ENCODE measurements at regions not wholly inside any gene's neighbourhood (a gene's known extent, or its start where the extent isn't known, plus 50 kb on each side); places are given as distances from the start of the nearest gene placed in this dataset.

DNA sequence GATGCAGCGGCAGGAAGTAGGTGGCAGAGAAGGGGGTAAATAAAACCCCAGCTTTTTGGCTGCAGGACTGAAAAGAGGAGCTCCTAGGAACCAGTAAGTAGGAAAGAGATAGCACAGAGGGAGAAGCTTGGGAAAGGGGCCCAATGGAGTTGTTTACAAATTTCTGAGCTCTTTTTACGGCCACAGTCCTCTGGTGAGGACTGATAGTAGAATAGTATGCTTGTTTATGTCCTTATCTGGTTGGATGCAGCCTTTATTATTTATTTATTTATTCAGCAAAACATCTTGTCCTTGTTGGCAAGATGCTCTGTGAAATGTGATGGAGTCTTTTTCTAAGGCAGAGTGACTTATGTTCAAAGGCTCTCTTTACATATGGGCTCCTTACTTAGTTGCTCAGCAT lies 119.7 kb upstream of the AHI1 start:
- no peak for DNase-seq (ENCODE audit: low read depth in 1 of 2, low spot score in 1 of 2)
- H3K4me3 ChIP-seq (replicated peaks; ENCODE audit: insufficient read depth, low read length): no peak overlapping the region
- H3K27me3 ChIP-seq (ENCODE audit: insufficient read depth, poor library complexity, severe bottlenecking): no peaks in the 10 kb centered on the region
- TF ChIP-seq SPI1 (IDR thresholded peaks at IDR 0.05; ENCODE audit: borderline replicate concordance, low read depth) (no peak), POLR2AphosphoS5 (IDR thresholded peaks at IDR 0.05; ENCODE audit: low read depth) (no peak), GABPA (IDR thresholded peaks at IDR 0.05; ENCODE audit: low read depth) (no peak)
- TF ChIP-seq, protein P1, sequence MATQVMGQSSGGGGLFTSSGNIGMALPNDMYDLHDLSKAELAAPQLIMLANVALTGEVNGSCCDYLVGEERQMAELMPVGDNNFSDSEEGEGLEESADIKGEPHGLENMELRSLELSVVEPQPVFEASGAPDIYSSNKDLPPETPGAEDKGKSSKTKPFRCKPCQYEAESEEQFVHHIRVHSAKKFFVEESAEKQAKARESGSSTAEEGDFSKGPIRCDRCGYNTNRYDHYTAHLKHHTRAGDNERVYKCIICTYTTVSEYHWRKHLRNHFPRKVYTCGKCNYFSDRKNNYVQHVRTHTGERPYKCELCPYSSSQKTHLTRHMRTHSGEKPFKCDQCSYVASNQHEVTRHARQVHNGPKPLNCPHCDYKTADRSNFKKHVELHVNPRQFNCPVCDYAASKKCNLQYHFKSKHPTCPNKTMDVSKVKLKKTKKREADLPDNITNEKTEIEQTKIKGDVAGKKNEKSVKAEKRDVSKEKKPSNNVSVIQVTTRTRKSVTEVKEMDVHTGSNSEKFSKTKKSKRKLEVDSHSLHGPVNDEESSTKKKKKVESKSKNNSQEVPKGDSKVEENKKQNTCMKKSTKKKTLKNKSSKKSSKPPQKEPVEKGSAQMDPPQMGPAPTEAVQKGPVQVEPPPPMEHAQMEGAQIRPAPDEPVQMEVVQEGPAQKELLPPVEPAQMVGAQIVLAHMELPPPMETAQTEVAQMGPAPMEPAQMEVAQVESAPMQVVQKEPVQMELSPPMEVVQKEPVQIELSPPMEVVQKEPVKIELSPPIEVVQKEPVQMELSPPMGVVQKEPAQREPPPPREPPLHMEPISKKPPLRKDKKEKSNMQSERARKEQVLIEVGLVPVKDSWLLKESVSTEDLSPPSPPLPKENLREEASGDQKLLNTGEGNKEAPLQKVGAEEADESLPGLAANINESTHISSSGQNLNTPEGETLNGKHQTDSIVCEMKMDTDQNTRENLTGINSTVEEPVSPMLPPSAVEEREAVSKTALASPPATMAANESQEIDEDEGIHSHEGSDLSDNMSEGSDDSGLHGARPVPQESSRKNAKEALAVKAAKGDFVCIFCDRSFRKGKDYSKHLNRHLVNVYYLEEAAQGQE (IDR thresholded peaks at IDR 0.05; ENCODE audit: insufficient replicate concordance, low read depth): no peak
- TF ChIP-seq, protein P2, sequence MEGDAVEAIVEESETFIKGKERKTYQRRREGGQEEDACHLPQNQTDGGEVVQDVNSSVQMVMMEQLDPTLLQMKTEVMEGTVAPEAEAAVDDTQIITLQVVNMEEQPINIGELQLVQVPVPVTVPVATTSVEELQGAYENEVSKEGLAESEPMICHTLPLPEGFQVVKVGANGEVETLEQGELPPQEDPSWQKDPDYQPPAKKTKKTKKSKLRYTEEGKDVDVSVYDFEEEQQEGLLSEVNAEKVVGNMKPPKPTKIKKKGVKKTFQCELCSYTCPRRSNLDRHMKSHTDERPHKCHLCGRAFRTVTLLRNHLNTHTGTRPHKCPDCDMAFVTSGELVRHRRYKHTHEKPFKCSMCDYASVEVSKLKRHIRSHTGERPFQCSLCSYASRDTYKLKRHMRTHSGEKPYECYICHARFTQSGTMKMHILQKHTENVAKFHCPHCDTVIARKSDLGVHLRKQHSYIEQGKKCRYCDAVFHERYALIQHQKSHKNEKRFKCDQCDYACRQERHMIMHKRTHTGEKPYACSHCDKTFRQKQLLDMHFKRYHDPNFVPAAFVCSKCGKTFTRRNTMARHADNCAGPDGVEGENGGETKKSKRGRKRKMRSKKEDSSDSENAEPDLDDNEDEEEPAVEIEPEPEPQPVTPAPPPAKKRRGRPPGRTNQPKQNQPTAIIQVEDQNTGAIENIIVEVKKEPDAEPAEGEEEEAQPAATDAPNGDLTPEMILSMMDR (IDR thresholded peaks at IDR 0.05; ENCODE audit: insufficient read depth, low read length): no peak
- H3K27ac ChIP-seq (replicated peaks): no peak overlapping the region

GRCh38 chr6:135622081-135622480 lies 124.5 kb upstream of the AHI1 start:
- no peak overlapping the region for H3K4me3 ChIP-seq (replicated peaks; ENCODE audit: insufficient read depth, low read length)
- TF ChIP-seq POLR2AphosphoS5 (IDR thresholded peaks at IDR 0.05; ENCODE audit: low read depth): no peak
- TF ChIP-seq, protein P1 (IDR thresholded peaks at IDR 0.05; ENCODE audit: insufficient replicate concordance, low read depth): no peak
- no peak for TF ChIP-seq GABPA (IDR thresholded peaks at IDR 0.05; ENCODE audit: low read depth)
- TF ChIP-seq SPI1 (IDR thresholded peaks at IDR 0.05; ENCODE audit: borderline replicate concordance, low read depth): no peak
- TF ChIP-seq, protein P2 (IDR thresholded peaks at IDR 0.05; ENCODE audit: insufficient read depth, low read length): no peak
- no peak overlapping the region for H3K27ac ChIP-seq (replicated peaks)
- DNase-seq (ENCODE audit: low read depth in 1 of 2, low spot score in 1 of 2): no peak
- no peaks in the 10 kb centered on the region for H3K27me3 ChIP-seq (ENCODE audit: insufficient read depth, poor library complexity, severe bottlenecking)

GRCh38 chr6:135623979-135624378 lies 126.4 kb upstream of the AHI1 start:
- no peaks in the 10 kb centered on the region for H3K27me3 ChIP-seq (ENCODE audit: insufficient read depth, poor library complexity, severe bottlenecking)

More at GRCh38 chr6:135623979-135624378, 126.4 kb upstream of the AHI1 start:
- Histone ChIP-seq H3K4me3 (replicated peaks; ENCODE audit: insufficient read depth, low read length) (no peak overlapping the region), H3K27ac (replicated peaks) (no peak overlapping the region)
- TF ChIP-seq SPI1 (IDR thresholded peaks at IDR 0.05; ENCODE audit: borderline replicate concordance, low read depth) (no peak), POLR2AphosphoS5 (IDR thresholded peaks at IDR 0.05; ENCODE audit: low read depth) (no peak), GABPA (IDR thresholded peaks at IDR 0.05; ENCODE audit: low read depth) (no peak)
- TF ChIP-seq, protein P2 (IDR thresholded peaks at IDR 0.05; ENCODE audit: insufficient read depth, low read length): no peak
- TF ChIP-seq, protein P1 (IDR thresholded peaks at IDR 0.05; ENCODE audit: insufficient replicate concordance, low read depth): no peak
- no peak for DNase-seq (ENCODE audit: low read depth in 1 of 2, low spot score in 1 of 2)
